Stimulated activated naive CD4-positive, alpha-beta T cell (primary cell): ENCODE measurements at regions not wholly inside any gene's neighbourhood (a gene's known extent, or its start where the extent isn't known, plus 50 kb on each side); places are given as distances from the start of the nearest gene placed in this dataset.
"Not testable (repeated sequence)": the region's sequence is repeated elsewhere in the genome, so short reads cannot be mapped to it uniquely, and the experiment has no call there.

Experiments used
- DNase-seq, 6 experiments: peaks; one replicate each; lab custom pipeline; 2025; lab: John Stamatoyannopoulos, UW

DNA sequence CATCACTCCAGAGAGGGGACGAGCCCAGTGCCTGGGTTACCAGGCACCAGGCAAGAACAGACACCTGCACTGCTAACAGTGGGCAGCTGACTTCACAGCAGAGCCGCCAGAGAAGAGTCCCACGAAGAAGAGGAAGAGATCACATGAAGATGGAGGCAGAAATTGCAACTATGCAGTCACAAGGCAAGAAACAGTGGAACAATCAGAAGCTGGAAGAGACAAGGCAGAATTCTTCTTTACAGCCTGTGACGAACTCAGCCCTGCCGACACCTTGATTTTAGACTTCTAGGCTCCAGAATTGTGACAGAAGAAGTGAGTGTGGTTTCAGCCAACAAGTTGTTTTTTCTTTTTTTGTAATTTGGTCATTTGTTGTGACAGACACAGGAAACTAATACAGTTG, 59.2 kb downstream of the IL12A start:
- no peak for DNase-seq

DNA sequence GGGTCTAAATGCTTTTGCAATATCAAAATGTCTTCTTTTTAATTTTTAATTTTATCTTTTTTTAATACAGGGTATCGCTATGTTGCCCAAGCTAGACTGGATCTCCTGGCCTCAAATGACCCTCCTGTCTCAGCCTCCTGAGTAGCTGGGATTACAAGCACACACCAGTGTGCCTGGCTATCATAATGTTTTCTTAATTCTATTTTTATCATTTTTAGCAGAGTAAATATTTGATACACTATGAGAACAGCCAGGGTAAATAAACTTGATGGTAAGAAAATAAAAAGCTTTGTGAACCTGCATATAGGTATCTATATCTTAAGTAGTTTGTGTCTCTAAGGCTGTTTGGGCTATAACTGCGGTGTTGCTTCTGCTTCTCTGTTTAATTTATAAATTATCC, 60.4 kb downstream of the IL12A start:
- DNase-seq, result no peak

DNA sequence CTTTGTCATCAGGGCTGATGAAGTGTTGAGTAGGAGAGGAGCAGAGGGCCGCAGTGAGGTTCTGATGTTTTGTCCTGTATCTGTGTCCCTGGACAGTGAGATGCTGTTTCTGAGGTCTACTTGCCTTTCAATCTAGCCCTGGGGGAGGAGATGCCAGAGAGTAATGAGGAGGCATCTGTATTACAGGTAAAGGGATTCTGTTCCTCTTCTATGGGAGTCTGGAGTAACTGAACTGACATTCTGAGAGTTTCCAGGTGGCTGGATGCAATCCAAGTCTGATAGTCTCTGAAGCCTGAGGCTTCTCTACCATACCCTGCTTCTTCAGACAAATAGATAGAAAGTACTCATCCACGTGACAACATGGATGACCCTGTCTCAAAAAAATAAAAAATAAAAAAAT, 60.9 kb downstream of the IL12A start:
- no peak for DNase-seq

DNA sequence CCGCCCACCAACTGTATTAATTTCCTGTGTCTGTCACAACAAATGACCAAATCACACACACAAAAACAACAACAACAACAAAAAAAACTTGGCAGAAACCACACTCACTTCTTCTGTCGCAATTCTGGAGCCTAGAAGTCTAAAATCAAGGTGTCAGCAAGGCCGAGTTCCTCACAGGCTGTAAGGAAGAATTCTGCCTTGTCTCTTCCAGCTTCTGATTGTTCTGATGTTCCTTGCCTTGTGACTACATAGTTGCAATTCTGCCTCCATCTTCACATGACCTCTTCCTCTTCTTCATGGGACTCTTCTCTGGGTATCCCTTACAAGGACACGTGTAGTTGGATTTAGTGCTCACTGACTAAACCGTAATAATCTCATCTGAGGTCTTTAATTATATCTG, 61.4 kb downstream of the IL12A start:
- DNase-seq, result no peak

DNA sequence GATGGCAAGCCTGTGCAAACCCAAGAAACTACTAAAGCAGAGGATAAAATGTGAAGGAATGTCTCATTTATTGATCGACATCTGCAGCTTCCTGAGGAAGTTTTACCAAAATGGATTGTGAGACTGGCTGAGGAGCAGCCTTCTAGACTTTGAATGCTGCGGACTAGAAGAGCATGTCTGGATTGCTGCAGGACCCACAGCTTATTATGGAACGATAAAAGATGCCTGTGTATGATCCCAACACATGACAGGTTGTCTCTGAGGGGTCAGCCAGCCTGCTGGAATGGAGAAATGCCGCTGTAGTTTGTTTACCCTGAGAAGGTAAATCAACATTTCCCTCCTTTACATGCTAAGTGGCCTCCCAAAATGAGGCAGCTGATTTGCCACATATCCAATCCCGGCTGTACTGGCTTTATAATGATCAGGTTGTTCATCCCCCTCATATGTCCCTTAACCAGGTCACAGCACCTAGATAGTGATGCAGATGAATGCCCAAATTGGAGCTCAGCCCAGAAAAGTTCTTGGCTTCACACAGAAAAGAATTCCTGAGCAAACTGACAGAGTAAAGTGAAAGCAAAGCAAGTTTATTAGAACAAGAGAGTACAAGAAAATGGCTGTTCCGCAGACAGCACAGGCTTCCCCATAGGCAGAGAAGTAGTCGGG, 63.9 kb downstream of the IL12A start:
- DNase-seq, result no peak

DNA sequence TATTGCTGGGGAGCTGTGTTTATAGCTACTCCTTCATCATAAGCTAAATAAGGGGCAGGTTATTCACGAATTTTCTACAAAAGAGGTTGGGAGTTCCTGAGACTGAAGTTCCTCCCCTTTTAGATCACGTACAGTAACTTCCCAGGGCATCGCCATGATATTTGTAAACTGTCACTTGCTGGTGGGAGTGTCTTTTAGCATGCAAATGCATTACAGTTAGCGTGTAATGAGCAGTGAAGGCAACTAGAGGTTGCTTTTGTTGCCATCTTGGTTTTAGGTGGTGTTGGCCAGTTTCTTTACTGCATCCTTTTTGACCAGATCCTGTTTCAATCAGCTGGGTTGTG, 64.4 kb downstream of the IL12A start:
- DNase-seq, result no peak

DNA sequence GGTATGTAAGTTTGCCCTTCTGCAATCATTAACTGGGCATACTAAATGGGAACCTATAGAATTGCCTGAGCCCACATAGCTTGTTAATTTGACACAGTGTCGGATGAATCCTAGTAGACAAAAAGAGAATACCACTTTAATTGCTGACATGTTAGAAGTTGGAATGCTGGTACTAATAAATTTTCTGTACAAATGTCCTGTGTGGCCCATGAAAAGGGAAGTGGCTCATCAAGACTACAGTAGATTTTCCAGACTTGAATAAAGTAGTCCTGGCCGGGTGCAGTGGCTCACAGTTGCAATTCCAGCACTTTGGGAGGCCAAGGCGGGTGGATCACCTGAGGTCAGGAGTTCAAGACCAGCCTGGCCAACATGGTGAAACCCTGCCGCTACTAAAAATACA, 66.2 kb downstream of the IL12A start:
- not testable (repeated sequence) for DNase-seq

DNA sequence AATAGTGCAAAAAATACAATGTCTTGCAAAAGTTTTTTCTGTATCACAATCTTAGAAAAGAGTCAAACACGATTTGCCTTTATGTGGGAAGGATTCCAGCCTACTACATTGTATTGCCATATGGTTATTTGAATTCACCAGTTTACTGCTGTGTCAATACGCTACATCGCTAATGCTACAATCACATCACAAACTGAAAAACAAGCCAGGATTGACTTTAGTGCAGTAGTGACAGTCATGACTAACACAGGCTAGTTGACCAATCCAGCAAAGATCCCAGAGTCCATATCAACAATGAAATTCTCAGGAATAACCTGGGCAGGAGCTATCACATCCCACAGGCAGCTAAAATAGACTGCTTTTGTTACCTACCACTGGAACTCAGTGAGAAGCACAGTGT, 67.0 kb downstream of the IL12A start:
- DNase-seq, result no peak

DNA sequence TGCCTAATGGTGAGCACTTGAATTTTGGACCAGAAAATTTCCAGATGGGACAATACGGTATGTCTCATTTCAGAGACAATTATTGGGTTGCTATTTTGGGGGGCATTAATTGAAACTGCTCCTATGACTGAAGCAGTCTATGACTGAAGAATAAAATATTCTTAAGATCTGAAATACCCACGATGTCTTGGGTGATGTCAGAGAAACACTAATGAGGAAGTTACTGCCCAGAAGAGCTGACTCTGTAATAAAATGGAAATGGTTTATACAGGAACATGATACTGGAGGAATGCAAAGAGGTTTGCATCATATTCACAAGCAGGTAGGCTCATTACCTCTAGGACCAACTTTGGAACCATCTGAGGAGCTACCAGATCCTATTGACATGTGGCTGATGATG, 68.7 kb downstream of the IL12A start:
- DNase-seq, result no peak

DNA sequence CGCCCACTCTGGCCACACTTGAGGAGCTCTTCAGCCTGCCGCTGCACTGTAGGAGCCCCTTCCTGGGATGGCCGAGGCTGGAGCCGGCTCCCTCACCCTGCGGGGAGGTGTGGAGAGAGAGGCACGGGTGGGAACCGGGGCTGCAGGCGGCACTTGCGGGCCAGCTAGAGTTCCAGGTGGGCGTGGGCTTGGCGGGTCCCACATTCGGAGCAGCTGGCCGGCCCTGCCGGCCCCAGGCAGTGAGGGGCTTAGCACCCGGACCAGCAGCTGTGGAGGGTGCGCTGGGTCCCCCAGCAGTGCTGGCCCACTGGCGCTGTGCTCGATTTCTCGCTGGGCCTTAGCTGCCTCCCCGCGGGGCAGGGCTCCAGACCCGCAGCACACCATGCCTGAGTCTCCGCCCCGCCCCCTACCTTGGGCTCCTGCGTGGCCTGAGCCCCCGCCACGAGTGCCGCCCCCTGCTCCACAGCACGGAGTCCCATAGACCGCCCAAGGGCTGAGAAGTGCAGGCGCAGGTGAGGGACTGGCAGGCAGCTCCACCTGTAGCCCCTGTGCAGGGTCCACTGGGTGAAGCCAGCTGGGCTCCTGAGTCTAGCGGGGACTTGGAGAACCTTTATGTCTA, 71.9 kb downstream of the IL12A start:
- no peak for DNase-seq

DNA sequence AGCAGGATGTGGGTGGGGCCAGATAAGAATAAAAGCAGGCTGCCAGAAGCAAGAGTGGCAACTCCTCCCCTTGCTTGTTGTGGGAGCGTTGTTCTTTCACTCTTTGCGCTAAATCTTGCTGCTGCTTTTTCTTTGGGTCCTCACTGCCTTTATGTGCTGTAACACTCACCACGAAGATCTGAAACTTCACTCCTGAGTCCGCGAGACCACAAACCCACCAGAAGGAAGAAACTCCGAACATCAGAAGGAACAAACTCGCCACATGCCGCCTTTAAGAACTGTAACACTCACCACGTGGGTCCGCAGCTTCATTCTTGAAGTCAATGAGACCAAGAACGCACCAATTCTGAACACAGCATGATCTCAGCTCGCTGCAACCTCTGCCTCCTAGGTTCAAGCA, 72.9 kb downstream of the IL12A start:
- no peak for DNase-seq

DNA sequence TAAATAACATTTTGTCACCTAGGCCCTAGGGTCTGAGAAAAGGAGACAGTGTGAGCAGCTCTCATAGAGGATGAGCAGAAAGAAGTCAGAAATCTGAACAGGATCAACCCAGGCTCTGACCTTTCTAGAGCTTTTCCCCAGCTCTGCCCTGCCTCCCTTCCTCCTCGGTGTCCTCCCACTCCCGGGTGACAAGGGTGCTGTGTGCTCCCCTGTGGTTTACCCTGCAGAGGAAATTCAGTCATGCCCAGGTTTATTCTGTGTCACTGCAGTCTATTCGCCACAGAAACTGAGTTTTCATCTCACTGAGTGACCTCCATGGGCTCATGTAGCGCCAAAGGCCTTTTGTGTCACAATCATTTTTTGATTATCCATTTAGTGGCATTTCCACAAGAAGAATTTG, 76.6 kb downstream of the IL12A start:
- no peak for DNase-seq

DNA sequence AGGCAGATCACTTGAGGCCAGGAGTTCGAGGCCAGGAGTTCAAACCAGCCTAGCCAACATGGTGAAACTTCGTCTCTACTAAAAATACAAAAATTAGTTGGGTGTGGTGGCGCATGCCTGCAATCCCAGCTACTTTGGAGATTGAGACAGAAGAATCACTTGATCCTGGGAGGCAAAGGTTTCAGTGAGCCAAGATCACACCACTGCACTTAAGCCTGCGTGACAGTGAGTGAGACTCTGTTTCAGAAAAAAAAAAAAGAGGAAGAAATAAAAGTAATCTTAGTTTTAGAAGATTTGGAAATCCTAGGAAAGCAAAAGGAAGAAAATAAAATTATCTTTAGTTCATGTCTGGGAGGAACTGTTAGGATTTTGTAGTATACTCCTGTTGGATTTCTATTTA, 77.2 kb downstream of the IL12A start:
- DNase-seq, result no peak

DNA sequence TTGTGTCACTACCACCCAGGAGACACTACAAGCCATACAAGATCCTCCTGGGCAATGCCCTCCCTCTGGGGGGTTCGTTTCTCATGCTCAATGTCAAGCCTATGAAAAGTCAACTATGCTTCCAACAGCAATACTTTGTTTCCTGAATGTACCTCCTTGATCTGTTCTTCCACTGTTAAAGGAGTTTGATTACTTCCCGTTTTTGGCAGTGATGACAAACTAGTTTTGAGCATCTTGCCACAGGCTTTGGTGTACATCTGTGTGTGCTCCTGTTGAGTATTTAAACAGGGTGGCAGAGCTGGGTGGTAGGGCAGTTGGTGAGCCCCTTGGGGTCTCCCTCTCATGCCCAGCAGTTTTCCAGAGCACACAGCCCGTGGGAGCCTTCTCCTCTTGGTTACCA, 81.4 kb downstream of the IL12A start:
- no peak for DNase-seq

DNA sequence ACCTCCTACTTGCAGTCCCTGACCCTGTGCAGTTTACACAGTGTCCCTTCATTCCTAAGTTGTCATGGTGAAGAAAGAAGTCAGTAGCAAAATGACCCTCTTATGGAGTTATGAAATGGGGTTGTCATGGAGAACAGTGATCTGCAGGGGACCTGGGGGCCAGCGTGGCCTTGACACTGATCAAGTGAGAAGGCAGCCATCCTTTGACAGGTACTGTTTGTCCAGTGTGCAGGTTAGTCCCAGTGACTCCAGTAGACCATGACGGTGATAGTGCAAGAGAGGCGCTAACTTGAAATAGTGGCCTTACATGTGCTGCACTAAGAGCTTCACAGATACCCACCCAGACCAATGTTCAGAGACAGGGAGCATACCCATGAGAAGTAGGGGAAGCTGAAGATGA, 87.9 kb downstream of the IL12A start:
- no peak for DNase-seq

DNA sequence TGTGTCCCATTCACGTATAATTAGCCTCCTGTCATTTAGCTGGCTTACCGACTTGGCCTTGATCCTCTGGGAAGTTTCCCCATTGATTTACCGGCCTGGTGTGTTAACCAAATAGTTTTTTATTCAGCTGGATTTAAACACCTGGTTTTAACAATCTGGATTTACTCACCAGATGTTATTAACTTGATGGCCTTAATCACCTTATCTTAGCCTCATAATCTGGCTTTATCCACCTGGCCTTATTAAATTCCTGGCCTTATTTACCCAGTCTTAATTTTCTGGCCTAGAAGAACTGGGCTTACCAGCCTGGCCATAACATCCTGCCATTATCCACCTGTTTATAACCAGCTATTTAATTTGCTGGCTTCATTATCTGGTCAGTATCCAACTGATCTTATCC, 89.9 kb downstream of the IL12A start:
- no peak for DNase-seq

DNA sequence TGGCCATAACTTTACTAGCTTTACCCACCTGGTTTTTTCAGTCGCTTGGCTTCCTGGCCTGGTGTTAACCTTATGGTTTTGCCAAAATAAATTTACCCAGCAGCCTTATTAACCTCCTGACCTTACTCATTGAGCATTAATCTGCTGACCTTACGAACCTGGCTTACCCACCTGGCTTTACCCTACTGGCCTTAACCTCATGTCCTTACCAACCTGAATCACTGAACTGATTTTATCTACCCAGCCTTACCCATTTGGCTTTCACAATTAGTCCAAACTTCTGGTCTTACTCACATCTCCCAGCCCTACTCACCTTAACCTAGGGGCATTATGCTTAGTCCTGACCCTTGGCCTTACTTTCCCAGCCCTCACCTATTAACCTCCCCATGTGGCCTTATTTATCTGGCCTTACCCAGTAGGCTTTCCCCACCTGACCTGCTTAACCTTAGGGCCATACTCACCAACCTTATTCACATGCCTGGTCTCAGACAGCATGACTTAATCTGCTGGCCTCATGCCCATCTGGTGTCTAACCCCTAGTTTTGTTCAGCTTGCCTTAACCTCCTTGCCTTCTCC, 93.4 kb downstream of the IL12A start:
- DNase-seq, result no peak

DNA sequence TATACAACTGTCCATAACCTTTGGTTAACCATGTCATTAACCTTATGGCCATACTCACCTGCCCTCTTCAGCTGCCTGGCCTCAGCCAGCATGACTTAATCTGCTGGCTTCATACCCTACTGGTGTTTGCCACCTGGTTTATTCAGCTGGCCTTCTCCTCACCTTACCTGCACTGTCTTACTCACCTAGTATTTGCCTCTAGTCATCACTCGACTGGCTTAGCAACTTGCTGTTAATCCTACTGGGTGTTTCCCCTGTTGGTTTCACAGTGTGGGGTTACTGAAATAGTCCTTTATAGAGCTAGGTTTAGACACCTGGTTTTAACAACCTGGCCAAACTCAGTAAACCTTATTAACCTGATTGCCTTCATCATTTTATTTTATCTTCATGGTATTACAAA, 96.4 kb downstream of the IL12A start:
- DNase-seq, result no peak

DNA sequence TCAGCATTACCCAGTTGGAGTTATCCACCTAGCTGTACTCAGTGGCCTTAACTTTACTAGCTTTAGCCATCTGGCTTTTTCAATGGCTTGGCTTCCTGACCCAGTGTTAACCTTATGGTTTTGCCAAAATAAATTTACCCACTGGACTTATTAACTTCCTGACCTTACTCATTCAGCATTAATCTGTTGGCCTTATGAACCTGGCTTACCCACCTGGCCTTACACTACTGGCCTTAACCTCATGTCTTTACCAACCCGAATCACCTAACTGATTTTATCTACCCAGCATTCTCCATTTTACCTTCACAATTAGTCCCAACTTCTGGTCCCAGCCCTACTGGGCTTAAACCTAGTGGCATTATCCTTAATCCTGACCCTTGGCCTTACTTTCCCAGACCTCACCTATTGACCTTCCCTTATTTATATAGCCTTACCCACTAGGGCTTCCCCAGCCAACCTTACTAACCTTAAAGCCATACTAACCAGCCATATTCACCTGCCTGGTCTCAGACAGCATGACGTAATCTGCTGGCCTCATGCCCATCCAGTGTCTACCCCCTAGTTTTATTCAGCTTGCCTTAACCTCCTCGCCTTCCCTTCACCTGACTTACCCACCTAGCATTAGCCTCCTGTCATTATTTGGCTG, 100.0 kb downstream of the IL12A start:
- no peak for DNase-seq

DNA sequence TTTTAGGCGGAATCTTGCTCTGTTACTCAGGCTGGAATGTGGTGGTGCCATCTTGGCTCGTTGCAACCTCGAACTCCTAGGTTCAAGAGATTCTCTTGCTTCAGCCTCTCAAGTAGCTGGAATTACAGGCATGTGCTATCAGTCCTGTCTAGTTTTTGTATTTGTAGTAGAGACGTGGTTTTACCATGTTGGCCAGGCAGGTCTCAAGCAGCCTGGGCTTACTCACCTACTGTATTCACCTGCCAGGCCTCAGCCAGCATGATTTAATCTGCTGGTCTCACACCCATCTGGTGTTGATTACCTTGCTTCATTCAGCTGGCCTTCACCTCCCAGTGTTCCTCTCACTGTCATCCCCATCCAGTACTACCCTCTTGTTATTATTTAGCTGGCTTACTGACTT, 102.0 kb downstream of the IL12A start:
- DNase-seq, result no peak

DNA sequence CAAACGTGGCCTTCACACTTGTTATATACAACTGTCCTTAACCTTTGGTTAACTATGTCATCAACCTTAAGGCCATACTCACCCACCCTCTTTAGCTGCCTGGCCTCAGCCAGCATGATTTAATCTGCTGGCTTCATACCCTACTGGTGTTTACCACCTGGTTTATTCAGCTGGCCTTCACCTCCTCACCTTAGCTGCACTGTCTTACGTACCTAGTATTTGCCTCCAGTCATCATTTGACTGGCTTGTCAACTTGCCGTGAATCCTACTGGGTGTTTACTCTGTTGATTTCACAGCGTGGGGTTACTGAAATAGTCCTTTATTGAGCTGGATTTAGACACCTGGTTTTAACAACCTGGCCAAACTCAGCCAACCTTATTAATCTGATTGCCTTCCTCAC, 102.8 kb downstream of the IL12A start:
- DNase-seq, result no peak

DNA sequence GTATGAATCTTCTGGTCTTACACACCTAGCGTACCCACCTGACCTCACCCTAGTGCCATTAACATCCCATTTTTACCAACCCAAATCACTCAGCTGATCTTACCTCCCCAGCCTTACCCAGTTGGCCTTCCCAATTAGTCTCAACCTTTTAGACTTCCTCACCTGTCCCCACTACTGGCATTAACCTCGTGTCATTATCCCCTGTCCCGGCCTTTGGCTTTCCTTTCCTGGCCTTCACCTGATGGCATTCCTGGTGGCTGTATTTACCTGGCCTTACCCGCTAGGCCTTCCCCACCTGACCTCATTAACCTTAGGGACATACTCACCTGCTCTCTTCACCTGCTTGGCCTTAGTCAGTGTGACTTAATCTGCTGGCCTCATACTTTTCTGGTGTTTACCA, 104.1 kb downstream of the IL12A start:
- no peak for DNase-seq

DNA sequence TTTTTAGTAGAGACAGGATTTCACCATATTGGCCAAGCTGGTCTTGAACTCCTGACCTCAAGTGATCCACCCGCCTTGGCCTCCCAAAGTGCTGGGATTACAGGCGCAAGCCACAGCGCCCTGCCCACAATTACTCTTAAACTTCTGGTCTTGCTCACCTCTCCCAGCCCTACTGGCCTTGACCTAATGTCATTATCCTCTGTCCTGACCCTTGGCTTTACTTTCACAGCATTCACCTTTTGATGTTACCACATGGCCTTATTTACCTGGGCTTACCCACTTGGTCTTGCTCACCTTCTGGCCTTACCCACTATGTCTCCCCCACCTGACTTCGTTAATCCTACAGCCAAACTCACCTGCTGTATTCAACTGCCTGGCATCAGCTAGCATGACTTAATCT, 105.9 kb downstream of the IL12A start:
- no peak for DNase-seq

DNA sequence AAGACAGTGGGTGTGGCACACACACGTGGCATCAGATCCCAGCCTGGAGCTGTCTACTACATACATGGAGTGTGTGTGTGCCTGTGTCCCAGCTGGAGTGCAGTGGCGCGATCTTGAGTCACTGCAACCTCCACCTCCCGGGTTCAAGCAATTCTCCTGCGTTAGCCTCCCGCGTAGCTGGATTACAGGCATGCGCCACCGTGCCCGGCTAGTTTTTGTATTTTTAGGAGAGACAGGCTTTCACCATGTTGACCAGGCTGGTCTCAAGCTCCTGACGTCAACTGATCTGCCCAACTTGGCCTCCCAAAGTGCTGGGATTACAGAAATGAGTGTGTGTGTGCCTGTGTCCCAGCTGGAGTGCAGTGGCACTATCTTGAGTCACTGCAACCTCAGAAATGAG, 108.8 kb downstream of the IL12A start:
- DNase-seq, result no peak
